ENCODE measurements at regions not wholly inside any gene's neighbourhood (a gene's known extent, or its start where the extent isn't known, plus 50 kb on each side); places are given as distances from the start of the nearest gene placed in this dataset.

DNA sequence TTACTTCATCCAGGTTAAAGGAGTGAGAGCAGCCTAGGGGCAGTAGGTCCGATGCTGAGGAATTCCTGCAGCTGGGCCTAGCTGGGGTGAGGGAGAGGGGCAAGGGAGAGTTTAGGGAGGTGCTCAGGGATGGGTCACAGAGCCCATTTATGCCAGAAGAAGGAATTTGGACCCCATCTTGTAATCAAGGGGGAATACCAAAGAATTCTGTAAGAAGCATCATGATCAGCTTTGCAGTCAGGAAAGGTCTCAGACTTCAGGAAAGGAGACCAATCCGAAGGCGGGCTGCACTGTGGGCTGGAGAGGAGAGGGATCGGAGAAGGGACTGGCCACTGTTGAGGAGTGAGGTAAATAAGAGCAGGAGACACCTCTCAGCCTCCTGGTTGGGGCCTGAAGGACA is 566.6 kb upstream of the MGMT start:
- no peak overlapping the region for H3K4me3 Mint-ChIP-seq
- no peak overlapping the region for H3K4me3 ChIP-seq (ENCODE audit: low read length)
- intact Hi-C loops (cut with micrococcal nuclease): no loop called here
- ATAC-seq: no peak
- no peaks in the 10 kb centered on the region for H3K36me3 ChIP-seq (ENCODE audit: control insufficient read depth in 2 of 3, insufficient read depth in 3 of 3, low read length in 3 of 3)
- no peak overlapping the region for H3K27ac Mint-ChIP-seq
- H3K4me1 Mint-ChIP-seq: peaks cover 0 to 13% (median 0%) of the 10 kb centered on the region in 7 donors
- H3K9me3 Mint-ChIP-seq: peaks cover 0 to 7% (median 0%) of the 10 kb centered on the region in 11 donors
- no peaks in the 10 kb centered on the region for H3K36me3 Mint-ChIP-seq
- H3K27me3 ChIP-seq (ENCODE audit: control insufficient read depth in 2 of 2, insufficient read depth in 2 of 2, low read length in 2 of 2): no peaks in the 10 kb centered on the region
- no peak for DNase-seq
- CTCF ChIA-PET: no interaction called here
- H3K27ac ChIP-seq (ENCODE audit: low read depth, low read length): no peak overlapping the region
- POLR2A ChIA-PET: no interaction called here
- H3K27me3 Mint-ChIP-seq: peaks cover 0 to 6% (median under 1%) of the 10 kb centered on the region in 5 donors
- H3K4me1 ChIP-seq (ENCODE audit: control insufficient read depth in 2 of 2, insufficient read depth in 2 of 2, low read length in 2 of 2): no peaks in the 10 kb centered on the region
- H3K9me3 ChIP-seq (ENCODE audit: control insufficient read depth in 2 of 3, low read length in 3 of 3): no peaks in the 10 kb centered on the region

DNA sequence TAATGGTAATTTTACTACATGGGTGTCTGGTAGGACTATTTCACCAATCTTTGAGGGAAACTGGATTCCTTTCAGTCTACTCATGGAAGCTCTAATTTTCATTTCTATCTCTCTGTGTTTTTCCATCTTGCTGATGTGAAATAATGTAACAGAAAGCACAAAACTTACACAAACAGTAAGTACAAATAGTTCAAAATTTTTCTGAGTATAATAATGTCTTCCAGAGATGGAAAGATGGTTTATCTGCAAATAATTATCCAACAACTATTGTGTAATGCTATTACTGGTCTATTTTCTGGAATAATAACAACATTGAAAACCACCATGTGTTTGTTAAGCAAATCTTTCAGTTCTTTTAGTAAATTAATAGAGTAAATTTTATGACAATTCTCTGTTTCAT is 565.8 kb upstream of the MGMT start:
- intact Hi-C loops (cut with micrococcal nuclease): no loop called here
- ChIA-PET CTCF (no interaction called here), POLR2A (no interaction called here)
- Mint-ChIP-seq H3K36me3 (no peaks in the 10 kb centered on the region), H3K27ac (no peak overlapping the region), H3K4me3 (no peak overlapping the region), H3K27me3 (peaks cover 0 to 6% (median 3%) of the 10 kb centered on the region in 5 donors), H3K9me3 (peaks cover 0 to 7% (median 0%) of the 10 kb centered on the region in 11 donors), H3K4me1 (peaks cover 0 to 13% (median 0%) of the 10 kb centered on the region in 7 donors)
- Histone ChIP-seq H3K27ac (ENCODE audit: low read depth, low read length) (no peak overlapping the region), H3K4me1 (ENCODE audit: control insufficient read depth in 2 of 2, insufficient read depth in 2 of 2, low read length in 2 of 2) (no peaks in the 10 kb centered on the region), H3K36me3 (ENCODE audit: control insufficient read depth in 2 of 3, insufficient read depth in 3 of 3, low read length in 3 of 3) (no peaks in the 10 kb centered on the region), H3K27me3 (ENCODE audit: control insufficient read depth in 2 of 2, insufficient read depth in 2 of 2, low read length in 2 of 2) (no peaks in the 10 kb centered on the region), H3K9me3 (ENCODE audit: control insufficient read depth in 2 of 3, low read length in 3 of 3) (no peaks in the 10 kb centered on the region), H3K4me3 (ENCODE audit: low read length) (no peak overlapping the region)
- DNase-seq (no peak), ATAC-seq (no peak)

DNA sequence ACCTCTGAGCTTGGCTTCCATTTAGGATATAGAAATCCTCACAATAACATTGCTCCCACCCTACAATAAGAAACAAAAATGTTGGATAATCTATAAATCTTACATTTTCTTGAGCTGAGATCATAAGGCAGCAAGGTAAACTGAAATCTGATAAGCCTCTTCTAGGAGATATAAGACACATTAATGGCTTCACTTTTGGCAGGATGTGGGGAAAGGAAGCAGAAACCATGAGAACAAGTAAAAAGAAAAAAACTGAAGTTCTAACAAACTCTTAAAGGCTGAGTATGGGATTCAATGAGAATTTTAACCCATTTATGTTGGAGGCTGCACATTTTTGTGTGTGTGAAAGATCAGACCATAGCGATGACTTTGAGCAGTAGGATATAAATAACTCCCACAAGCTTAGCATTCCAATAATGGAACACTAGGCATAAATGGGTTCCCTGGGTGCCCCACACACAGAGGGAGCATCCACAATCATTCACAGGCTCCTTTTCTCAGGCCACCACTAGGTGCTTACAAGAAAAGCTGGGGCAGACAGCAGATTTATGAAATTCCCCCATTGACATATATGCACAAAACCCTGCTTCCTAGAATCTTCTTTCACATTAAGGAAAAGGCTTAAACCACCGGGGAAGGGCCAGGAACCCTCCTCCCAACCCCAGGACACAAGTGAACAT is 564.9 kb upstream of the MGMT start:
- peaks cover 0 to 13% (median 0%) of the 10 kb centered on the region in 7 donors for H3K4me1 Mint-ChIP-seq
- Histone ChIP-seq H3K4me3 (ENCODE audit: low read length) (no peak overlapping the region), H3K9me3 (ENCODE audit: control insufficient read depth in 2 of 3, low read length in 3 of 3) (no peaks in the 10 kb centered on the region), H3K4me1 (ENCODE audit: control insufficient read depth in 2 of 2, insufficient read depth in 2 of 2, low read length in 2 of 2) (no peaks in the 10 kb centered on the region), H3K27ac (ENCODE audit: low read depth, low read length) (no peak overlapping the region), H3K36me3 (ENCODE audit: control insufficient read depth in 2 of 3, insufficient read depth in 3 of 3, low read length in 3 of 3) (no peaks in the 10 kb centered on the region), H3K27me3 (ENCODE audit: control insufficient read depth in 2 of 2, insufficient read depth in 2 of 2, low read length in 2 of 2) (no peaks in the 10 kb centered on the region)
- CTCF ChIA-PET: no interaction called here
- intact Hi-C loops (cut with micrococcal nuclease): no loop called here
- peak overlapping the region in 2 of 10 donors; percentile 3 for H3K4me3 Mint-ChIP-seq
- no peak overlapping the region for H3K27ac Mint-ChIP-seq
- ATAC-seq (no peak), DNase-seq (no peak)
- H3K9me3 Mint-ChIP-seq: peaks cover 0 to 7% (median 0%) of the 10 kb centered on the region in 11 donors
- H3K27me3 Mint-ChIP-seq: peaks cover 0 to 6% (median 3%) of the 10 kb centered on the region in 5 donors
- POLR2A ChIA-PET: no interaction called here
- H3K36me3 Mint-ChIP-seq: no peaks in the 10 kb centered on the region

DNA sequence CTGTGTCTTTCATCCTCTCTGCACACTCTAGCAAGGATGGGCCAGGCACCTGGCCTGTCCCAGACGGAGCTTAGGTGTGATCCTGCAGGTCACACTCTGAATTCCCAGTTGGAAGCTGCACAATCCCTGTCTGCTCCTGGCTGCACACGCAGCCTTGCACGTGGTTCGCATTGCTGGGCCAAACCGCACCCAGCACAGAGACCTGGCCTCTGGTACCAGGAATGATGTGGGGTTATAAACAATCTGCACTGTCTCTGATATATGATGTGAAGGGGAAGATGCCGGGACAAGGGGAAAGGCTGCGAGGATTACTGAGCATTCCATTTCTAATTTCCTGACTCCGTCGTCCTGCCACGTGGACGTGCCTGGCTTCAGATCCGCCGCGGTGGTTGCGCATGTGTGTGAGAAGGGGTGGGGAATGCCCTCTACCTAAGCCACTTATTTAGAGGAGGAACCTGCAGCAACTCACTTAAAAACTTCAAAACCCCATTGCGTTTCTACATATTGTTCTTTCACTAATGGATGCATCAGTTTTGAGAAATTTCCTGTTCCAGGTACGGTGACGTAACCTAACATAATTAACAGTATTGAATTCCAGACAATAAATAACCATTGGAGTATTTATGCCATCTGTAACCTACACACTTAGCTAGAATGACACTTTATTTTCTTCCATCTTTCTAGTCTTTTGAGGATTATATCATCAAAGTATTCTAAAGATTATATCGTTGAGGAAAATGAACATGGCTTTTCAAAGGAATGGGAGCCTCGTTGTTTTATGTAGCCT is 559.7 kb upstream of the MGMT start:
- ChIA-PET CTCF (no interaction called here), POLR2A (no interaction called here)
- Mint-ChIP-seq H3K36me3 (no peaks in the 10 kb centered on the region), H3K27me3 (peaks cover 0 to 6% (median 3%) of the 10 kb centered on the region in 5 donors), H3K4me1 (peaks cover 0 to 22% (median 6%) of the 10 kb centered on the region in 7 donors), H3K4me3 (no peak overlapping the region), H3K27ac (peak overlapping the region in 1 of 9 donors; percentile 7), H3K9me3 (peaks cover 0 to 11% (median 0%) of the 10 kb centered on the region in 11 donors)
- ATAC-seq (no peak), DNase-seq (no peak)
- H3K4me3 ChIP-seq (ENCODE audit: low read length): no peak overlapping the region
- intact Hi-C loops (cut with micrococcal nuclease): no loop called here
- no peaks in the 10 kb centered on the region for H3K4me1 ChIP-seq (ENCODE audit: control insufficient read depth in 2 of 2, insufficient read depth in 2 of 2, low read length in 2 of 2)
- no peaks in the 10 kb centered on the region for H3K27me3 ChIP-seq (ENCODE audit: control insufficient read depth in 2 of 2, insufficient read depth in 2 of 2, low read length in 2 of 2)
- H3K9me3 ChIP-seq (ENCODE audit: control insufficient read depth in 2 of 3, low read length in 3 of 3): no peaks in the 10 kb centered on the region
- H3K27ac ChIP-seq (ENCODE audit: low read depth, low read length): no peak overlapping the region
- no peaks in the 10 kb centered on the region for H3K36me3 ChIP-seq (ENCODE audit: control insufficient read depth in 2 of 3, insufficient read depth in 3 of 3, low read length in 3 of 3)

DNA sequence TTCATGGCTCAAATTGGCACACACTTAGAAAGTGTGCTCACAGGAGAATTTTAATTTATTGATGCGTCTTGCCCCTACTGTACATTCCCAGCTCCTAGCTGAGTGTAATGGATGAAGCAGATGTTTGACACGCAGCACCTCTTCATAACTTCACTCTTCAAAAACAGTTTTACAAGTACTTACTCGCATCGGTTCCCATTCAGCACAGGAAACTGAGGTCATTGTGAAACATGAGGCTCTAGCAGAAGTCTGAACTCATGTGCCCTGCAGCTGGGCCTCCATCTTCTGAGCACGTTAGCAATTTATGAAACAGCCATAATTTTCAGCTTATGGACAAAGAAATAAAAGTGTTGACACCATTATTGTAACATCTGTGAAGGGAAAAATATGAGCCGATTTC is 558.9 kb upstream of the MGMT start:
- no peaks in the 10 kb centered on the region for H3K36me3 Mint-ChIP-seq
- DNase-seq (no peak), ATAC-seq (no peak)
- ChIA-PET POLR2A (no interaction called here), CTCF (no interaction called here)
- H3K9me3 Mint-ChIP-seq: peaks cover 0 to 11% (median 0%) of the 10 kb centered on the region in 11 donors
- intact Hi-C loops (cut with micrococcal nuclease): no loop called here
- H3K4me3 ChIP-seq (ENCODE audit: low read length): no peak overlapping the region
- H3K27ac ChIP-seq (ENCODE audit: low read depth, low read length): no peak overlapping the region
- peaks cover 0 to 3% (median 1%) of the 10 kb centered on the region in 5 donors for H3K27me3 Mint-ChIP-seq
- H3K9me3 ChIP-seq (ENCODE audit: control insufficient read depth in 2 of 3, low read length in 3 of 3): no peaks in the 10 kb centered on the region
- H3K4me1 Mint-ChIP-seq: peaks cover 0 to 24% (median 8%) of the 10 kb centered on the region in 7 donors
- peak overlapping the region in 2 of 10 donors; percentile 21 to 24 for H3K4me3 Mint-ChIP-seq
- no peaks in the 10 kb centered on the region for H3K27me3 ChIP-seq (ENCODE audit: control insufficient read depth in 2 of 2, insufficient read depth in 2 of 2, low read length in 2 of 2)
- no peaks in the 10 kb centered on the region for H3K36me3 ChIP-seq (ENCODE audit: control insufficient read depth in 2 of 3, insufficient read depth in 3 of 3, low read length in 3 of 3)
- H3K4me1 ChIP-seq (ENCODE audit: control insufficient read depth in 2 of 2, insufficient read depth in 2 of 2, low read length in 2 of 2): no peaks in the 10 kb centered on the region
- H3K27ac Mint-ChIP-seq: peak overlapping the region in 2 of 9 donors; percentile 7 to 36

DNA sequence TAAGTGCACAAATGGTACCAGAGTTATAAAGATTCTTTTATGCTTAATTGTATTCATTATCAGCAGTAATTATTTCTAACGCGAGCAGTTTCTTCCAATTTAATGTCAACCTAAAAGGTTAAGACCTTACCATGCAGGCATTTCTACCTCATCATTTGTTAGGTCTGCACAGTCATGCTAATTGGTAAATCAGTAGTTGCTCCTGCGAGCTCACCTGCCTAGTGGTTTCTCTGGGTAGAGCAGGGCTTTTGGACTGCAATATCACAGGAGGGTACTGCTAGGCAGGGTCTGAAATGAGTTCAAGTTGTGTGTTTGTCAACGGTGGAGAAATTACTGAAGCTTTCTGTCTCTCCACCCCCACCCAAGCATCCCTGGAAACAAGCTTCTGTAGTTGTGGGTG is 558.5 kb upstream of the MGMT start:
- POLR2A ChIA-PET: no interaction called here
- Histone ChIP-seq H3K4me3 (ENCODE audit: low read length) (no peak overlapping the region), H3K27ac (ENCODE audit: low read depth, low read length) (no peak overlapping the region), H3K9me3 (ENCODE audit: control insufficient read depth in 2 of 3, low read length in 3 of 3) (no peaks in the 10 kb centered on the region), H3K27me3 (ENCODE audit: control insufficient read depth in 2 of 2, insufficient read depth in 2 of 2, low read length in 2 of 2) (no peaks in the 10 kb centered on the region), H3K4me1 (ENCODE audit: control insufficient read depth in 2 of 2, insufficient read depth in 2 of 2, low read length in 2 of 2) (no peaks in the 10 kb centered on the region), H3K36me3 (ENCODE audit: control insufficient read depth in 2 of 3, insufficient read depth in 3 of 3, low read length in 3 of 3) (no peaks in the 10 kb centered on the region)
- peaks cover 0 to 3% (median 0%) of the 10 kb centered on the region in 5 donors for H3K27me3 Mint-ChIP-seq
- H3K36me3 Mint-ChIP-seq: no peaks in the 10 kb centered on the region
- H3K27ac Mint-ChIP-seq: peak overlapping the region in 2 of 9 donors; percentile 7 to 36
- peaks cover 0 to 9% (median 0%) of the 10 kb centered on the region in 11 donors for H3K9me3 Mint-ChIP-seq
- H3K4me3 Mint-ChIP-seq: no peak overlapping the region
- DNase-seq (no peak), ATAC-seq (no peak)
- intact Hi-C loops (cut with micrococcal nuclease): no loop called here
- peaks cover 0 to 28% (median 10%) of the 10 kb centered on the region in 7 donors for H3K4me1 Mint-ChIP-seq
- CTCF ChIA-PET: no interaction called here
